ENCODE measurements at regions not wholly inside any gene's neighbourhood (a gene's known extent, or its start where the extent isn't known, plus 50 kb on each side); places are given as distances from the start of the nearest gene placed in this dataset.

- H3K9me3 ChIP-seq (ENCODE audit: low read length): no peaks in the 10 kb centered on the region
- H3K79me2 ChIP-seq (ENCODE audit: insufficient read depth, low read depth, low read length): no peaks in the 10 kb centered on the region
- no peaks in the 10 kb centered on the region for H3K9me2 ChIP-seq (ENCODE audit: insufficient read depth, low read length)
- no peak overlapping the region for H3K4me3 ChIP-seq (ENCODE audit: low read depth, low read length, poor library complexity, severe bottlenecking)
- TF ChIP-seq EZH2phosphoT487 (IDR thresholded peaks at IDR 0.05; ENCODE audit: borderline replicate concordance, low read depth, low read length) (no peak), CTCF (conservative IDR thresholded peaks at IDR 0.05; ENCODE audit: low read length) (no peak)
- no peak overlapping the region for H2AFZ ChIP-seq (ENCODE audit: low read length)
- ChIA-PET POLR2A (no interaction called here), CTCF (ENCODE audit: unreplicated experiment) (no interaction called here)
- DNase-seq (ENCODE audit: low spot score): no peak
- no peaks in the 10 kb centered on the region for H3K36me3 ChIP-seq (ENCODE audit: insufficient read depth, low read length)
- intact Hi-C loops (cut with micrococcal nuclease; ENCODE audit: unreplicated experiment): loop anchor here (10.0 kb wide), 1 partner anchor 709 kb away; no protein-coding TSS in a partner anchor
- no peaks in the 10 kb centered on the region for H3K4me1 ChIP-seq (ENCODE audit: insufficient read depth, low read length, poor library complexity, severe bottlenecking)
- H4K20me1 ChIP-seq (ENCODE audit: insufficient read depth, low read length): no peaks in the 10 kb centered on the region
- no TSS peak for BruUV-seq (replicated peaks)
- H3K4me2 ChIP-seq (ENCODE audit: low read length): no peak overlapping the region
- no peak overlapping the region for H3K27ac ChIP-seq (ENCODE audit: low read depth, low read length, poor library complexity, severe bottlenecking)
Observed at GRCh38 chr4:184553891-184554290, 79.5 kb upstream of the IRF2 start.

GRCh38 chr4:184550476-184550875, 76.1 kb upstream of the IRF2 start:
- CTCF ChIA-PET (ENCODE audit: unreplicated experiment): no interaction called here
- no peak overlapping the region for H3K27ac ChIP-seq (ENCODE audit: low read depth, low read length, poor library complexity, severe bottlenecking)
- TF ChIP-seq CTCF (conservative IDR thresholded peaks at IDR 0.05; ENCODE audit: low read length) (no peak), EZH2phosphoT487 (IDR thresholded peaks at IDR 0.05; ENCODE audit: borderline replicate concordance, low read depth, low read length) (no peak)
- intact Hi-C loops (cut with micrococcal nuclease; ENCODE audit: unreplicated experiment): loop anchor here (10.0 kb wide), 1 partner anchor 706 kb away; no protein-coding TSS in a partner anchor
- H3K79me2 ChIP-seq (ENCODE audit: insufficient read depth, low read depth, low read length): no peaks in the 10 kb centered on the region
- DNase-seq (ENCODE audit: low spot score): no peak
- H3K9me3 ChIP-seq (ENCODE audit: low read length): no peaks in the 10 kb centered on the region
- no peak overlapping the region for H2AFZ ChIP-seq (ENCODE audit: low read length)
- H3K4me1 ChIP-seq (ENCODE audit: insufficient read depth, low read length, poor library complexity, severe bottlenecking): no peaks in the 10 kb centered on the region
- H3K9me2 ChIP-seq (ENCODE audit: insufficient read depth, low read length): no peaks in the 10 kb centered on the region
- POLR2A ChIA-PET: interaction anchor here (0.6 to 1.3 kb wide), 8 partner anchors 11 to 697 kb away, joined by 3 to 9 read pairs (median 4); no protein-coding TSS in a partner anchor
- no TSS peak for BruUV-seq (replicated peaks)
- H3K36me3 ChIP-seq (ENCODE audit: insufficient read depth, low read length): no peaks in the 10 kb centered on the region
- H4K20me1 ChIP-seq (ENCODE audit: insufficient read depth, low read length): no peaks in the 10 kb centered on the region
- H3K4me3 ChIP-seq (ENCODE audit: low read depth, low read length, poor library complexity, severe bottlenecking): no peak overlapping the region
- no peak overlapping the region for H3K4me2 ChIP-seq (ENCODE audit: low read length)

GRCh38 chr4:184548648-184549341, 74.4 kb upstream of the IRF2 start:
- intact Hi-C loops (cut with micrococcal nuclease; ENCODE audit: unreplicated experiment): no loop called here
- BruUV-seq (replicated peaks): no TSS peak
- Histone ChIP-seq H2AFZ (ENCODE audit: low read length) (peak overlapping the region; percentile 68; the same call in 1 of the 2 replicates), H3K4me1 (ENCODE audit: insufficient read depth, low read length, poor library complexity, severe bottlenecking) (no peaks in the 10 kb centered on the region), H3K4me2 (ENCODE audit: low read length) (no peak overlapping the region), H4K20me1 (ENCODE audit: insufficient read depth, low read length) (no peaks in the 10 kb centered on the region), H3K27ac (ENCODE audit: low read depth, low read length, poor library complexity, severe bottlenecking) (no peak overlapping the region), H3K79me2 (ENCODE audit: insufficient read depth, low read depth, low read length) (no peaks in the 10 kb centered on the region), H3K36me3 (ENCODE audit: insufficient read depth, low read length) (no peaks in the 10 kb centered on the region), H3K9me3 (ENCODE audit: low read length) (no peaks in the 10 kb centered on the region), H3K4me3 (ENCODE audit: low read depth, low read length, poor library complexity, severe bottlenecking) (no peak overlapping the region), H3K9me2 (ENCODE audit: insufficient read depth, low read length) (no peaks in the 10 kb centered on the region)
- TF ChIP-seq EZH2phosphoT487 (IDR thresholded peaks at IDR 0.05; ENCODE audit: borderline replicate concordance, low read depth, low read length) (no peak), CTCF (conservative IDR thresholded peaks at IDR 0.05; ENCODE audit: low read length) (no peak)
- DNase-seq (ENCODE audit: low spot score): no peak
- ChIA-PET POLR2A (interaction anchor here (0.5 to 1.0 kb wide), 2 partner anchors 282 to 284 kb away, joined by 3 read pairs; no protein-coding TSS in a partner anchor), CTCF (ENCODE audit: unreplicated experiment) (interaction anchor here (0.6 kb wide), 1 partner anchor 29 kb away, joined by 5 read pairs; no protein-coding TSS in a partner anchor)

Measured in OCI-LY7 (cell line).